ENCODE measurements at regions not wholly inside any gene's neighbourhood (a gene's known extent, or its start where the extent isn't known, plus 50 kb on each side); places are given as distances from the start of the nearest gene placed in this dataset.
"Not testable (repeated sequence)": the region's sequence is repeated elsewhere in the genome, so short reads cannot be mapped to it uniquely, and the experiment has no call there.

DNA sequence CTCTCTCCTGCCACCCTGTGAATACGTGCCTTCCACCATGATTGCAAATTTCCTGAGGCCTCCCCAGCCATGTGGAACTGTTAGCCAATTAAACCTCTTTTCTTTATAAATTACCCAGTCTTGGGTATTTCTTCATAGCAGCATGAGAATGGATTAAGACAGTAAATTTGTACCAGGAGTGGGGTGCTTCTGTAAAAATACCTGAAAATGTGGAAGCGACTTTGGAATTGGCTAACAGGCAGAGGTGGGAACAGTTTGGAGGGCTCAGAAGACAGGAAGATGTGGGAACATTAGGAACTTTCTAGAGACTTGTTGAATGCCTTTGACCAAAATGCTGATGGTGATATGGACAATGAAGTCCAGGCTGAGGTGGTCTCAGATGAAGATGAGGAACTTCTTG, 74.3 kb upstream of the FOXE1 start:
- TF ChIP-seq, protein P1, sequence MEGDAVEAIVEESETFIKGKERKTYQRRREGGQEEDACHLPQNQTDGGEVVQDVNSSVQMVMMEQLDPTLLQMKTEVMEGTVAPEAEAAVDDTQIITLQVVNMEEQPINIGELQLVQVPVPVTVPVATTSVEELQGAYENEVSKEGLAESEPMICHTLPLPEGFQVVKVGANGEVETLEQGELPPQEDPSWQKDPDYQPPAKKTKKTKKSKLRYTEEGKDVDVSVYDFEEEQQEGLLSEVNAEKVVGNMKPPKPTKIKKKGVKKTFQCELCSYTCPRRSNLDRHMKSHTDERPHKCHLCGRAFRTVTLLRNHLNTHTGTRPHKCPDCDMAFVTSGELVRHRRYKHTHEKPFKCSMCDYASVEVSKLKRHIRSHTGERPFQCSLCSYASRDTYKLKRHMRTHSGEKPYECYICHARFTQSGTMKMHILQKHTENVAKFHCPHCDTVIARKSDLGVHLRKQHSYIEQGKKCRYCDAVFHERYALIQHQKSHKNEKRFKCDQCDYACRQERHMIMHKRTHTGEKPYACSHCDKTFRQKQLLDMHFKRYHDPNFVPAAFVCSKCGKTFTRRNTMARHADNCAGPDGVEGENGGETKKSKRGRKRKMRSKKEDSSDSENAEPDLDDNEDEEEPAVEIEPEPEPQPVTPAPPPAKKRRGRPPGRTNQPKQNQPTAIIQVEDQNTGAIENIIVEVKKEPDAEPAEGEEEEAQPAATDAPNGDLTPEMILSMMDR (conservative IDR thresholded peaks at IDR 0.05 in 1 of 2, IDR thresholded peaks at IDR 0.05 in 1 of 2; ENCODE audit: extremely low read depth in 1 of 2, insufficient read depth in 1 of 2, low read depth in 1 of 2, low read length in 2 of 2), result not testable (repeated sequence)
- not testable (repeated sequence) for TF ChIP-seq EZH2 (IDR thresholded peaks at IDR 0.05; ENCODE audit: borderline replicate concordance, low read length)
